AG20443 (cell line): ENCODE measurements at regions not wholly inside any gene's neighbourhood (a gene's known extent, or its start where the extent isn't known, plus 50 kb on each side); places are given as distances from the start of the nearest gene placed in this dataset.
A peak's percentile ranks its signal among the peaks of the same experiment; 100 is the strongest.

Experiments used
- DNase-seq: peaks from one replicate; pipeline ENCODE4 v3.0.0; 2012; ENCODE audit warnings: low spot score, mixed read lengths

DNA sequence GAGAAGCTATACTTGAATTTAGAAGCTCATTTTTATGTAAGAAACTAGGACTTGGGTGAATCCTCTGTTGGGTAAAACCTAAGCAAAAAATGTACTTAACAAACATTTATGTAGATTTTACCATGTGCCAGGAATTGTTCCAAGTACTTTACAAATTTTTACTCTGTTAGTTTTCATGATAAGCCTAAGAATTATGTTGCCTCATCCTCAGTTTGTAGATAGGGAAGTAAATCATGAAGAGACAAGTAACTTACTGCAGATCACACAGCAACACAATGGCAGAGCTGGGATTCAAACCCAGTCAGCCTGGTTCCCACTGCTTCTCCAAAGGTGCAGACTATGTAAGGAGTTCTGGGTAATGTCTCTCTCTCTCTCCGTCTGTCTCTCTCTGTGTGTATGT lies 169.9 kb downstream of the DIPK2A start:
- DNase-seq = no peak

DNA sequence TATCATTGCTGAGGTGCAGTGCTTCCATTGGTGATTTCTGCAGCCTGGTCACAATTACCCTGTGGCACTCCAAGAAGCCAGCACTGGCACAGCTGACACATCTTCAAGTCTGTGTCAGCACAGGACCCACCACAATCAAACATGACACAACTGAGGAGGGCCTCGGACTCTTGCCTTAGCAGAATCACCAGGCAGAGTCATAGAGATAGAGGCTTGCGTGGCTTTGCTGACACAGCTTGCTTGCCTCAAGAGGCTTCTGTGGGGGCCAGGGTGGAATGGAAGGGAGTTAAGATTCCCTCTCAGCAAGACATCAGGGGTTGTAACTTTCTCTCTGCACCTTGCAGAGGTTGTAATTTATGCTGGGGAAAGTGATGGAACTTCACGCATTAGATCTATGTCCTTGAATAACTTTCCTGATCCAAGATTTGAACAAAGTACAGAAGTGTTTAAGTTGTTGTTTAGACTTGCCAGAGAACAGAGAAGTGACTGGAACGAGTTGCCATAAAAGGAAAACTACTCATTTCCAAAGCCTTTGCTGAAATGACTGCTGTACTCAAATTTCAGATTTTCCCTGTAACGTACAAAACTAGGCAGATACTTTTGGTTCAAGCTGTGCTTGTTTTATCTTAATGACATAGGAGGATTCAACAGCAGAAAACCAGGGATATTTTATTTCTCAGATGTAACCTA lies 170.7 kb downstream of the DIPK2A start:
- peak; percentile 66 for DNase-seq

DNA sequence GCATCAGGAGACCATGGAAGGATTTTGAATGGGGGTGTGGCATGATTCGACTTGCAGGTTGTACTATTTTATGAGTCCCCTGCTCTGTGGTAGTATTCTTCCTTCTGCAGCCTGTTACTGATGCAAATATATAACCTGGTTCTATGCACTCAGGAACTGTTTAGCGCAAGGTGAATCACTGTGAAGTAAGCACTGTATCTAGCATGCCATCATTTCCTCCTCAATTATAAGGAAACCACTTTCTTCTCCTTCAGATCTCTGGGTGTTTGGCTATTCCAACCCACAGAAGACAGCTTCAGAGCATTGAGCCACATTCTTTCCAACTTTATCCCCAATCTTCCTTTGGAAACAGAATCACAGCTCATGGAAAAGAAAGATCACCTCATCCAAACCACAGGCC lies 176.7 kb downstream of the DIPK2A start:
- no peak for DNase-seq

DNA sequence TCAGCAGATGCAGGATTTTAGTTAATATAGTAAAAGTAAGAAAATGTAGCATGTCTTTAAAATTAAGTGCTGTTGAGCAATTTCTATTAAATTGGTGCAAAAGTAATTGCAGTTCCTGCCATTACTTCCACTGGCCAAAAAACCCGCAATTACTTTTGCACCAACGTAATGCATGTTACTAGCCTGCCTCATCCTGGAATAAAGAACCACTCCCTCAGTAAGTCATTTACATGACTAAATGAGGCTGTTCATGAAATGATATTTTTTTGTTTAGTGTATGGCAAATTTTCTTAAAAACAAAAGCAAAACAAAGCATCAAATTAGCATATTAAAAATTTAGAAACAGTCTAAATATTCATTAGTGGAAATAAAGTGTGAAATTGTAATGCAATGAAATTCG lies 180.4 kb downstream of the DIPK2A start:
- DNase-seq = no peak

DNA sequence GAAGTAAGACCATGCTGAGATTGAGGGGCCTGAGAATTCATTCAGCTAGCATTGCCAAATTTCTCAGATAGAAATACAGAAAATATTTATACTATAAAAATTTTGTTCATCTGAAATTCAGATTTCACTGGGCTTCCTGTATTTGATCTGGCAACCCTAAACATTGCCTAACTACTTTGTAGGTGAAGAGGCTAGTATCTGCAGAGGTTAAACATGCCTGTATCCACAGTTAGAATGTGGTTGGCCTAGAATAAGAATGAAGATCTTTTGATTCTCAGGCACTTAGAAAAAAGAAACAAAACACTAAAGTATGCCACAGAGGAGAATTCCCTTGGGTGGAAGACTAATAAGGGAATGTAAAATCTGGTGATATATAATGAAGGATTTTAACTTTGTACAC lies 189.0 kb downstream of the DIPK2A start:
- DNase-seq = no peak

DNA sequence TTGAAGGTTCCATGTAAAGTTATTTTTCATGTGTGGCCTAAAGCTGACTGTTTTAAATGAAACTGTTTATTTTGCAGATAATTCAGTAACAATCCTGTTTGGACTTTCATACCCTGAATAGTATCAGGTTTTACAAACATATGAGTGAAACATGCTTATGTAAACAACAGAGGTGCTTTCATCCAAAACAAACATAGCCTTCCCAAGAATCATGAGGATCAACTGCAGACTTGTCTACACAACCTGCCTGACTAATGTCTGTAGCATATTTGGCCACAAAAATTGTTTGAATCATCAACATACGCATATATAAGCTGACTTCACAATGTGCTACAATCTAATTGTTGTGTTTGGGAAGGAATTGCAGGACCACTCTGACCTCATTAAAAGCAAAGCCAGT lies 190.4 kb downstream of the DIPK2A start:
- no peak for DNase-seq

DNA sequence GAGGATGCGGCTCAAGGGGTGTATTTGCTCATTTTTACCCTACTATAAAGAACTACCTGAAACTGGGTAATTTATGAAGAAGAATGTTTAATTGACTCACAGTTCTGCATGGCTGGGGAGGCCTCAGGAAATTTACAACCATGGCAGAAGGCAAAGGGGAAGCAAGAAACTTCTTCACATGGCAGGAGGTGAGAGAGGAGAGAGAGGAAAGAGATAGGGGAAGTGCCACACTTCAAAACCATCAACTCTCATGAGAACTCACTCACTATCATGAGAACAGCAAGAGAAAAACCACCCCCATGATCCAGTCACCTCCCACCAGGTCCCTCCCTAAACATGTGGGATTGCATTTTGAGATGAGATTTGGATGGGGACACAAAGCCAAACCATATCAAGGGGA lies 192.7 kb downstream of the DIPK2A start:
- no peak for DNase-seq

DNA sequence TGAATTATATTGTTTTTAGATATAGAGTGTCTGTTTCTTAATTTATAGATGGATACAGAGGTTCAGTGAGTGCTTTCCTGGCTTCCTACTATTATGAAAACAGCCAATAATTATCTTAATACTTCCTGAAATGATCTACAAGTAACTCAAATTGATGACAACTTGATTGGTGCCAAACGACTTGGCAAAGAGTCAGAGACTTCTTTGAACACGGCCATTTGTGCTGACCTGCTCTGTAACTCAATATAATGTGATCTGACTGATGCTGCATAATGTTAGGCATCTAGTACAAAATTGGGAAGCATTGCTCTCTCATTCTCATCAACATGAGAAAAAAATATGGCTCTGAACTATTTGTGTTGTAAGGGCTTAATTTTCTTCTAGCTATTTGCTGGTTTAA lies 193.9 kb downstream of the DIPK2A start:
- no peak for DNase-seq

DNA sequence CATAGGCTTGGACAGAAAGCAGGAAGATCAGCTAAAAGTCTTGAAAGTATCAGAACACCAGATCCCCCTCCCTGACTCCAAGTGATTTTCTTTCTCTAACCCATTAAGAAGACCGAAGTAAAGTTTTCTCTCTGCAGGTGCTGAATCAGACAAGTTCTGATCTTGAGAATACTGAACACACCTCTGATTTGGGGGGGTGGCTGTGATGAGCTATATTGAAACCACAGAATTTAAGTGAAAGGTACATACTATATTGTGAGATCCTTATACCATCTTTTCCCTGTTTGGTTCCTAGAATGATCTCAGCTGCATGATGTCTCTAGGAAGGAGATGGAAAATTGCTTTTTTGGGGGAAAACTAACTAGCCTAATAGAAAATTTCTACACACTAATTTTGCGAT lies 196.0 kb downstream of the DIPK2A start:
- DNase-seq = no peak

DNA sequence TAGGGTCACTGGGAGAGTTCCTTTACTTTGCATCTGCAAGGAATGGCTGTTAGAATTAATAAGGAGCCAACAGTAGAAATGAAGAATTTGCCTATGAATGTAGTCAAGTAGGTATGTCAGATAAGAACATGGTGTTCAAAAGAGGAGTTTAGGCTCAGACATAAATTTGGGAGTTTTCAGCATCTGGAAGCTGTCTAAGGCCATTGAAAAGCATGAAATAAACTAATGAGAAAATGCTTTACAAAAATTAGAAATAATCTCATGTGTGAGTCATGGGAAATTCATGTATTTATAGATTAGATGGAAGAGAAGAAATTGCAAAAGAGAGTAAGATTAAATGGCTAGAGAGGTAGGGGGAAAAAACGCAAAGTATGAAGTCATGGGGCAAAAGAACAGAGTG lies 201.9 kb downstream of the DIPK2A start:
- DNase-seq = no peak

DNA sequence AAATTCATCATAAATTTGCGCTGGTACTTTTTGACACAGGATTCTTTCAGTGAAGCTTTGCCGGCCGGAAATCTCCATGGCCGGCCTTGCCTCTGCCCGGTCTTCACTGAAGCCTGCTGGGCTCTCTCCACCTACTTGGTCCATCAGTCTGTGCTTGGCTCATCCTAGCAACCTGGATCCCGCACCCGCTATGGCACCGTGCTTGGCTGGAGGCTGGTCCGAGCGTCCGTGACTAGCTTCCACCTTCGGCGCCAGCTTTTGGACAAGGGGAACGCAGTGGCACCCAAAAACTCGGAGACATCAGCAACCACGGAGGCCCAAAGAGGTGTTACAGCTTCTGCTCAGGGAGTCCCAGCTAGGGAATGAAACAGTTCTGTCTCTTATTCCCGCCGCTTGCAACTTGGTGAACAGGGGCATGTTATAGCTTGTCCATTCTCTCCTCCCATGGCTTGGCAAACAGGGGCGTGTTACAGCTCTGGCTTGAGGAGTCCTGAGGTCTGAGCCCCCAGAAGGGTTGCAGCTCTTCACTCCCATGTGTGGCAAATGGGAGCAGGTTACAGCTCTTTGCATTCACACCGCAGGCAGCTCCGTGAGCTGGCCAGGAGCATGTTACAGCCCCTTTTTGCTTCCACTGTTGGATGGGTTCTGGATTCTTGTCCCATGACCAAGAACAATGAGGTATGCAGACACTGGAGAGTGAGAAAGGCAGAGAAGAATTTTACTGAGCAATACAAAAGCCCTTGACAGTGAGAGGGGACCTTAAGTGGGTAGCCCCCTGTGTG lies 204.2 kb downstream of the DIPK2A start:
- no peak for DNase-seq

DNA sequence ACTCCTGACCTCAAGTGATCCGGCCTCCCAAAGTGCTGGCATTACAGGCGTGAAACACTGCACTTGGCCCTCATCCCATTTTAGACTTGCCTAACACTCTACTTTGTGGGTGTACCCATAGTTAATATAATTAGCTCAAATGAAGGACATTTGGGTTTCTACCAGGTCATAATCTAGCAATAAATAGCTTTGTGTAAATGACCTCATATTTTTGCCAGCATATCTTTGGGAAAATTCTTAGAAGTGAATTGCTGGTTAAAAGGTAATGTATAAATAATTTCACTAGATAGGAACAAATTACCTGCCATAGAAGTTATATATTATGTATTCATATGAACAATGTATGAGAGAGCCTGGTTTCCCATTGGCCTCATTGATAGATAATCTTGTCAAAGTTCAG lies 206.0 kb downstream of the DIPK2A start:
- no peak for DNase-seq

DNA sequence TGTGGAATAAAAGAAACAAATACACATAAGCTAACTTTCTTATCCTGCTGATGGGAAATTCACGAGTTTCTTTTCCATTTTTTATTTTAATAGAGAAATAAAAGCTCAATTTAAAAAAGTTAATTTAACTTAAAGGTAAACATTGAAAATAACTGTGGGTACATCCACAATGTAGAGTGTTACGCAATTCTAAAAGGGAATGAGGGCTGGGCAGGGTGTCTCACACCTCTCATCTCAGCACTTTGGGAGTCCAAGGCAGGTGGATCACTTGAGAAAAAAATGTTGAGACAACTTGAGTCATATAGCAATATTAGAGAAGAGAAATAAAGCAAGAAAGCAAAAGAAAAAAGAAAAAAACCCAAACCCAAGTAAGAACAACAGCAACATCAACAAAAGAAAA lies 207.0 kb downstream of the DIPK2A start:
- no peak for DNase-seq

DNA sequence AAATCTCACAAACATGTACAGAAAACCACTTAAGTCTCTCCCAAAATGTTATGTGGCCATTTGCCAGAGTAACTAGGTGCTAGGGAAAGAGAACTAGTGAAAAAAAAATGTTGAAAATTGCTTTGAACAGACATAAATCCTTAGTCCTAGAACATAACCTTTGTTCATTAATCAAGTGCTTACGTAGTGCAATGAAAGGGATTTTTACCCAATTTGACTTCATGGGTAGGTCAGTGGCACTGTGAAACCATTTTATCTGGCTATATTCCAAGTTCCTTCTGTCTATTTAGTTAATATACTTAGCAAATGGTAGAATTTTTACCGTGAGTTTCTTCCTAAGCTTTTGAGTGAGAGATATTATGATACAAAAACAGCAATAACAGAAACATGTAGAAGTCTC lies 209.4 kb downstream of the DIPK2A start:
- DNase-seq = no peak

DNA sequence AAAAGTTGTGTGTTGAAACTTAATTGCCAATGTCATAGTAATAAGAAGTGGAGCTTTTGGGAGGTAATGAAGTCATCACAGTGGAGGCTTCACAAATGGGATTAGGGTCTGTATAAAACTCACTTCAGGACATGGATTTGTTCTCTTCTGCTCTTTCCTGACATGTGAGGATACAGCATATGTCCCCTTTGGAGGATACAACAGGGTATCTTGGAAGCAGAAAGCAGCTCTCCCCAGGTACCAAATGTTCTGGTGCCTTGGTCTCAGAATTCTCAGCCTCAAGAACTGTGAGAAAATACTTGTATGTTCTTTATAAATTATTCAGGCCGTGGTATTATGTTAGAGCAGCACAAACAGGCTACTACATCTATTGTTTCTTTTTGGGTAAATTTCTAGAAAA lies 210.9 kb downstream of the DIPK2A start:
- DNase-seq = no peak

DNA sequence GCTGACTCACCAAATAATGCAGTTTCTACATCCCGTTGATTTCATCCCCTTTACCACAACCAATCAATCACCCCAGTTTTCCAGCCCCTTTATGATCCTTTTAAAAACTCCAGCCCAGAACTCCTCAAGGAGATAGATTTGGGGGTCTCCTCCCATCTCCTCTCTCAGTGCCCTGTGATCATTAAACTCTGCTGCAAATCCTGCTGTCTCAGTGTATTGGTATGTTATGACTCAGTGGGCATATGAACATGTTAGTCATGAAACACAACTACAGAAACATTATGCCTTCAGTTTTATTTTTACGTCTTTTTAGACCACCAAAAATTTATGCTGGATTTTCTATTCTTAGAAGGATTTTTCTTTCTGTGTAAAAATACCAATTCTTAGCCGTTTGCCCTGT lies 213.7 kb downstream of the DIPK2A start:
- no peak for DNase-seq

DNA sequence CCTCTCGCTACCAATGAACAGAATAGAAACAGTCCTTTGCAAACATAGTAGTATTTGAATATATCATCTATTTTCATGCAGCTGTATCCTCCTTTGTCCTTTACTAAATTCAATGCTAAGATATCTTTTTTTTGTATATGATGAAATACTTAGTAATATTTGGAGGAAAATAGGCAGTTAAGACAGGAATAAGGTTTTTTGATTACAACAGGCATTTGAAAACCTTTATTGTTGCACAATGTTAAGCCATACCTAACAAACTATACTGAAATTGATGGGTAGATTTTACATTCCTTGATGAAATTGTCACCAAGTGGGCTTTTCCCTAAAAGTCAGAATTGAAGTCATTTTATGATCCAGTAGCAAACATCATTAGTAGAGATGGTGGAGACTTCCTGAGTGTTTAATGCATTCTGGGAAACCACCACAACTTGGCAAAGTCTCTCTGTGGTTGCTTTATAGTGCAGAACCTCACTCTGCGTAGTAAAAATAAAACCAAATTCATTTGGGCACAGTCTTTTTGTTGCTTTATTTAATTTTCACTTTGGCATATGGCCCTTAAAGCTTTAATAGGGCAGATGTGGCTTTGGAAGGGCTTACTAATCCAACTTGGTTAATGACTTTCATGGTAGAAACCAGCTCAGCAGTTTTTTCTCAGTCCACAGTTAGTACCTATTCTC lies 216.0 kb downstream of the DIPK2A start:
- peak; percentile 17 for DNase-seq

DNA sequence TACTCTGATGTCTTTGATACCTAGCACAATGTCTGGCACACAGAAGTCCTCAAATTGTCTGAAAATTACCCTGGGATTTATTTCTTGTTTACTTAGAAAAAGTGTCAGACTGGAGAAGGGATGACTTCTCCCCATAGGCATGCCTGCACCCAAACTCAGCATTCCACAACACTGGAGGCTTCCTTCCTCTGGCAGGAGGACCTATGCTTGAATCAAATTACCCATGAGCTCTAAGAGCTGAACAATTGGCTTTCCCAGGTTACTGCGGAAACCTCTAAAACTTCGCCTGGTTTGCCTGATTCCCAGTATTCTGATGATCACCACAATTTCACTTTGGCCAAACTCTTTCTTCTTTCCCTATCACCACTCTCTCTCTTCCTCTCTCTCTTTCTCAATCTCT lies 217.4 kb downstream of the DIPK2A start:
- peak; percentile 10 for DNase-seq

DNA sequence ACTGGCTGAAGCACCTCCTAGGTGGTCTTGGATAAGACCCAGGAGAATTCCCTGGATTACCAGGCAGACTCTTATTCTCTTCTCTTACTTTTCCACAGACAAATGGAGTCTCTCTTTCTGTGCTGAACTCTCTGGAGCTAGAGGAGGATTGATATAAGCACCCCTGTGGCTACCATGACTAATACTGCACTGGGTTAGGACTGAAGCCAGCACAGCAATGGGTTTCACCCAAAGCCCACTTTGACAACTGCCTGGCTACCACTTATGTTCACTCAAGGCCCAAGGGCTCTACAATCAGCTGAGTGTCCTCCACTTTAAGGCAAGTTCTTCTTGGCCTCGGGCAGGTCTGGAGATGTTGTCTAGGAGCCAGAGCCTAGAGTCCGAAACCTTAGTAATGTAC lies 225.5 kb downstream of the DIPK2A start:
- DNase-seq = no peak

DNA sequence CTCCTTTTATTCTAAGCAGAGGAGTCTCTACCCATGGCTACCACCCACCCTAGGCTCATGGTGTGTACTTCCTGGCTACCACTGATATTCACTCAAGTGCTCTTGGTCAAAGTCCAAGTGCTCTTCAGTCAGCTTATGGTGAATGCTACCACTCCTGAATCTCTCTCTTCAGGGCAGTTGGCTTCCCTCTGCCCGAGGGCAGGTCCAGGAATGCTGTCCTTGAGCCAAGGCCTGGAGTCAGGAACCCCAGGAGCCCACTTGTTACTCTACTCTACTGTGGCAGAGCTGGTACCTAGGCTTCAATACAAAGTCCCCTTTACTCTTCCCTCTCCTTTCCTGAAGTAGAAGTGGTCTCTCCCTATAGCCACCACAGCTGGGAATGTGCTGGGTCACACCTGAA lies 226.0 kb downstream of the DIPK2A start:
- DNase-seq = no peak

DNA sequence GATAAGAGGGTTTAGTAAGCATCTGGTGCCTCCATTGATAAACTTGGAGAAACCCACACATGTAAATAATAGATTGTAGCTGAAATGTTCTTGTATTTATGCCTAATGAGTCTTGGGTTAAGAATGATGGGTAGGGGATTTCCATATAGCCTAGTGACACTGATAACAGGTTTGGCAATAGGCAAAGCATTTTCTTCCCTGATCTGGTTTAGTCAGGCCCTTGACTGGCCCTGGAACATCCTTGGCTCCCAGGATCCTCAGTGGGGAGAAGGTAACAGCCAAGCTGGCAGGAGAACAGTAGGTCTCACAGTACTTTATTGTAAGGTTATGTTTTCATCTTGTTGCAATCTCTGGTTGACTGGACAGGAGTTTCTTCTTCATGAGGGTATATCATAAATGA lies 228.4 kb downstream of the DIPK2A start:
- no peak for DNase-seq

DNA sequence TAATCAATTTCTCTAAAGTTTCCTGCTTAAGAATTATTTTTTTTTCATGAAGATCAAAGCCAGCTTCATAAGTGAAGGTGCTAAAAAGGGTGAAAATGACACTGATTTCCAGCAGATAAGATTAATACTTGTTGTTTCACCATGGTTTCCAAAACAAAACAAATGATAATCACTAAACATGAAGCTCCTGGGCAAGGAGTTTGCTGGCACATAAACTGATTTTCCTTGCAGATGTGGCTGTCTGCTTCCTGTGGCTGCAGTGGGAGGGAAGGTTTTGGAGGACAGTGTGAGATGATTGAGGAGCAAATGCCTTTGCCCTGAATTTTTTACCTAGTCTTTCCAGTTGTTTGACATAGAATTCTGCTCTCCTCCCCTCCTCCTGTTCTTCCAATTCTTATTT lies 228.8 kb downstream of the DIPK2A start:
- DNase-seq = no peak

DNA sequence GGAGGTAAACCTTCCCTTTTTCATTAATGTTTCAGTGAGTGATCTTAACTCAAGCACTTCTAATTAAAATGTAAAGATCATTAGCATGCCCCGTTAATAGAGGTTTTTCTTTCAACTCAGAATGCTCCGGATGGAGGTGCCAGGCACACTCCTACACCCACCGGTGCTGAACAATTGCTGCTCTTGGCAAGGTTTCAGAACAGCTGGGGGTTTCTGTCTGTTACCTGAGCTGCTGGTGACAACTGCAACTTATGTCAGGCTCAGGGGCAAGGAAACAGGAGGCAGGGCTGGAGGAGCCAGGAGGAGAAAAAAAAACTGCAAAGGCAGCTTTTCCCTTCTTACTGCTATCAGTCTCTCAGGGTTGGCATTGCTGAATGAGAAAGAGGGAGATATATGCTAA lies 250.1 kb downstream of the DIPK2A start:
- DNase-seq = no peak
